Amniotic stem cell (primary cell): ENCODE measurements at regions not wholly inside any gene's neighbourhood (a gene's known extent, or its start where the extent isn't known, plus 50 kb on each side); places are given as distances from the start of the nearest gene placed in this dataset.

Source experiments
- DNase-seq: peaks from one replicate; lab custom pipeline; 2025; lab: John Stamatoyannopoulos, UW

DNA sequence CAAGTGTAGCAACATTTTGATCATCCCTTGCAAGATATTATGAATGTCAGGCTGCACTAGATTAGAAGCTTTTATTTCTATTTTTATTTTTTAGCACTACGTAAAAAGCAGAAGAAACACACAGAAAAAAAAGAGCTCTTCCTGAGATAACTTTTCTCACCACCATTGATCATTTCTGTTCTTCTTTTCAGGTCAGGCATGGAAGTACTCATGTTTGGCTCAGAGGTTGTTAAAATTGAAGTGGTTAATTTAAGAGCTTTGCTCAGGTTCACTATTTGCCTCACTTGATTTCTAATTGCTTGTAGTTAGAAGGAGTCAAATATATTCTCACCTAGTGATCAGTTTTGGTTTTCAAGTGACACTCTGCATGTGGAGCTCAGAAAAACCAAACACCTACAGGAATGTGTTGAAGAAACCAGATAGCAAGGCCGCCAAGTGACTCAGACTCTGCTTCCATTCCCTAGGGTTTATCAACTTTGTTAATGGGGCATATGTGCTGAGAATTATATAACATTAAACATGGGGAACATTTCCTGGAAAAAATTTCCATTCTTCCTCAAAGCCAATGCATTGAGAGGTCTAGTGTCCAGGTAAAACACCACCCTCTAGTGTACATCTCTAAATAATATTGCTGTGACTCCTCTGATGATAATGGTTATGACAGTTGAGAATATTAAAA, 679.8 kb downstream of the CETN3 start:
- no peak for DNase-seq

DNA sequence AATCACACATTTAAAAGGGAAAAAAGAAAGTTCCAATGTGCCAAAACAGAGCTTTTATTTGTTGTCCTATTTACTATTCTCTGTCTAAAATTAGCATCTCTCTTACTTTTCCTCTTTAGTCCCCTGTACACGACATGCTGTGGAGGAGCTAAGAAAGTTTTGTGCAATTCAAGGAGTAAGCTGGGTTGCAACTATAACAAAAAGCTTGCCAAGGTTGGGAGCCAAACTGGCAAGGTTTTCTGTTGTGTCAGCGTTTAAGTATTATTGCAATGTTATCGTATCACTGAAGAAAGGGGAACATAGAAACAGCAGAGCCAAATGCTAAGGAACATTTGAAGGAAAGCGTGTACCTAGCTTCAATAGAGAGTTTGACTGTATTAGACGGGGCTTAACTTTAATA, 680.8 kb downstream of the CETN3 start:
- no peak for DNase-seq

DNA sequence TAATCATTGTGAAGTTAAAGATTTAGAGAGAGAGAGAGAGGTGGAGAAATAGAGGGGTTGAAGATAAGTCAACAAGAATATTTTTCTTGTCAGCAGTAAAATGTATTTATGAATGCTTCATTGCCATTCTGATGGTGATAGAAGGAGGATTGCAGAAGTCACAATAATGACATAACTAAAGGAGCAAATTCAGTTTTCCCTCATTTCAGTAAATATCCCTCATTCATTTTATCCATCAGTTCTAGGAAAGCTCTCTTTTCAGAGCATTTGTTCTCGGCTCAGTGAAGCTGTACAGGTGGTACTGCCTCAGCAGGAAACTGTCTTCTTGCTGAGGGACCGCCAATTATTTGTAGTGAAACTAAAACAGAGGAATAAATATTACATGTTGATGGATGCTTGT, 681.4 kb downstream of the CETN3 start:
- no peak for DNase-seq

DNA sequence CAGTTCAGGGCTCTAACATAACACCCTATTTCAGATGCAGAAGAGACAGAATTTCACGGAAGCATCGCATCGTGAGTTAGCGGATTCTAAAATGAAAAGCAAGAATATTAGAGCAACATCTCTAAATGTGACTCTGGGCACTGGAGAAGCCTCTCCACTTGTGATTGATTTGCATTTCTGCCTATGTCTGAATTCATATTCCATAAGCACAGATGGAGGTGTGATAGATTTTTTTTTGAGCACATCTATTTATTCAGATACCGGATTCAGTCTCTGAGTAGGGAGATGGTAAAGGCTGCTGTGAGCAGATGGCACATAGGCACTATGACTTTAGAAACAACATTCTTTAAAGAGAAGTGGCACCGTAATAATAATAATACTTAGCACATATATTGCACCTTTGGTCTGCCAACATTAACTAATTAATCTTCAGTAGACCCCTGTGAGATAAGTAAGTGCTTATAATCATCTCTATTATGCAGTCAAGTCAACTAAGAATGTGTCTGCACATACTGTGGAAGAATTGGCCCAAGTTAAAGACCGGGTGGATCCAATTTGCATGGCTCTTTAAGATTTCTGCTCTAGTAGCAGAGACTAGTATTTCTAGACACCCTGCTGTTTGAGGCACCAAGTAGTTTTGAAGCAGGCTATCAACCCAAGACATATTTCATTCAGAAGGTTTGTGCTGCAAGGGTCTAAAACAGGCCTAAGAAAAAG, 685.0 kb downstream of the CETN3 start:
- DNase-seq: no peak

DNA sequence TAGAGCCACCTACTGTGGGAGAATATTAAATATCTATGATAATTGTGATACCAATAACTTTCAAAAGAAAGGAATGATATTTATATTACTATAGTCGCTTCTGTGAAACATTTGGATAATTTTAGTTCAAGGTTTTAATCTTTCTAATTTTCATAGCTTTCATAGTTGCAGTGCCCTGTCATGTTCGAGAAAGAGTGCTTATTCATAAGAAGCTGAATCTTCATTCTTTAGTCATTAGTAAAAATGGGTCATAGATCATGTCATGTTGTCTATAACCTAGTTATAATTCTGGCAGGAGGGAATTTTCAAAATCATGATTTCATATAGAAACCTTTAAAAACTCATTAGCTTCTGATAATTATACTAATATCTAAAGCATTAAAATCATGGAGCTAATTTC, 685.6 kb downstream of the CETN3 start:
- no peak for DNase-seq

DNA sequence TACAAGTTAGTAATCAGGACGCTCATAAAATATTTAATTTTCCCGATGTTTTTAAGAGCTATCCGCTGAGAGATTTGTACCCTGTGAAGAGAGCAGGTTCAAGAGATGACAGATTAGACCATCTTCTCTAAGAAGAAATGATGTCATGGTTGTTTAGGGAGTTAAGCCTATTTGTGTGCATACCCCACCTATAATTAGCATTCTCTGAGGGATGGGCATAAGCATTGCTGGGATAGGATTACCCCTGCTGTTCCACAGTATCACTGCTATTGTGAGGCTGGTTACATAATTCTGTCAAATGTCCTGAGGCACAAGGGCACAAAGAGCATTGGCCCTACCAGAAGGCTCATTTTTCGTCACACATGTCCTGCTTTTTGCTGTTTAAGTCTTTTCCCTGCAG, 687.0 kb downstream of the CETN3 start:
- no peak for DNase-seq

DNA sequence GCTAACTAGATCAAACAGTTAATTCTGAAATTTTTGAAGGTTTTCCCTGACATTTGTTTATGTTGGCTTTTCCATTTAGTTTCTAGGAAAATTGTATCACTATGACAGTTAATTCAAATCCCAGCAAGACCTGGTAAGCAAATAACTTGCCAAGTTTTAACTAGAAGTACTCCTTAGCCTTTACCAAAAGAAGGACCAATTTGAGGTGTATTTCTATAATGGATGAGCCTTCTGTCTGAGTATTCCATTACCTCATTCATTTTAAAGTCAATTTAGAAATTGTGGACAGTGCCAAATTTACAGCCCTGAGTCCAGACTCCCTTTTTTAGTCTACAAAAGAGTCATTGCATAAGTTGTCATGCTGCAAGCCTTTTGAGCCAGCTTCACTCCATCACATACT, 687.6 kb downstream of the CETN3 start:
- no peak for DNase-seq

DNA sequence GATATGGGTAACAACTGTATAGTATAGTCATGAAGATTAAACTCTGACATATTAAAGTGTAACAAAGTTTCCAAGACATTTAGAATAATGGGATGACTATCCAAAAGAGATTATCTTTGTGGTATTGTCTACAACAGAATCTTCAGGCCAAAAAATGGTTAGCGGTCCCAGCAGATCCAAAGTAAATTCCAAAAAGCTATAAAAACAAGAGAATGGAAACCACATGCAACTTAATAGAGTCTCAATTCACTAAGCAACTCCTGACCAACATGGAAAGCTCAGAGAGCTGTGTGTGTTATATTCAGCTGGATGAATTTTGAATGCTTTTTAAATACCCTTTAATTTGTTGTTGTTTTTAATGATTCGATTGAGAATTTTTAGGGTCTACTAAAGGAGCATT, 688.2 kb downstream of the CETN3 start:
- no peak for DNase-seq

DNA sequence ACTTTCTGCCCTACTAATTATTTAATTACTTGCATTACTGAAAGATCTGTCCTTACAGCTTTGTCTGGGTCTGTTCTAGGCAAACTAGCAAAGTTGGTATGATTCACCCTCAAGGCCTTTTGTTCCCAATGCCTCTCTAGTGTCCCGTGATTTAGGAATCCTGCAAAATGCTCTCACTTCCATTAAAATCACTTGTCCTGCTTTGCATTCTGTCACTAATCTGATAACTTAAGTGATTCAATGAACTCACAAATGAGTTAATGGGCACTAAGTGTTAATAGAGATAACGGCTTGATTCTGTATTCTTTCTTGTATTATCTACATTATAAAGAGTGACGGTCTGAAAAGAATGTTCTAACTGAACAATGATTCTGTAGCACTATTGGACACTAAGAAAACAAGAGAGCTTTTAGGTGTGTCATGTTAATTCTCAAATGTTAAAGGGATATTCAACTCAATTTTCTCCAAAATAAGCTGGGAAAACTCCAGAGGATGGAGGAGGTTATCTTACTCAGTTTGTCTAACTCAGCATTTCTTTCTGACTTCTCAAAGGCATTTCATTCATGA, 697.3 kb downstream of the CETN3 start:
- no peak for DNase-seq

DNA sequence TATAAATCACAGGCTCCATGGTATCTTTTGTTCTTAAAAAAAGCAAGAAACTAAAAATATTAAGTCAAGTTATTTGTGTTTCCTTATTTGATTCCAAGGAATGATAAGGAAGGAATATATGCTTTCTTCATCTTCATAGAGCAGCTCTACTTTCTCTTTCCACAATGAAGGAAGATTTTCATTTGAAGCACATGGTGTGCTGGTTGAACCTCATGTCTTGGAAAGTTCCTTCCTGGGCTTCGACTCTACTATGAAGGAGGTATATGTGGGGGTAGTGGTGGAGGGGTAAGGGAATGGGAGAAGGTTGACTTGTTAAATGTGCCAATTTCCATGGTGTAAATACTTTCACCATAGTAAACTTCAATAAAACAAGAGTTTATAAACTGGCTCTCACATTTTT, 698.0 kb downstream of the CETN3 start:
- DNase-seq: no peak

DNA sequence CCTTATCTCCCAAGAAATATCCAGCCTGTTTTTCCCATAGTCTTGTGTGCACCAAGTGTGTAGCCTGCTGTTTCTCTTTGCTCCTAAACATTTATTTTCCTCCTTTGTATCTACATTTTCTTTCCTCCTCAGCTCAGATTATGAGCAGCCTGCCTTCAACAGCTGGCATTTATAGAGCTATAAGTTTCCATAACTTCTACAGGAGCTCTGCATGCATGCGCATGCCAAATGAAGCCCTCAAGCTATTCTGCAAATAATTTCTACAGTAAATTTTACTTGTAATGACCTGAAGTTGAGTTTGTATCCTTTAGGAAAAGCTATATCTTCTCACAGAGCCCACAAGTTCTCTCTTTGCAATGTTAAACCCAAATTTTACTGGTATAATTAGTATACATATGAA, 699.5 kb downstream of the CETN3 start:
- no peak for DNase-seq

DNA sequence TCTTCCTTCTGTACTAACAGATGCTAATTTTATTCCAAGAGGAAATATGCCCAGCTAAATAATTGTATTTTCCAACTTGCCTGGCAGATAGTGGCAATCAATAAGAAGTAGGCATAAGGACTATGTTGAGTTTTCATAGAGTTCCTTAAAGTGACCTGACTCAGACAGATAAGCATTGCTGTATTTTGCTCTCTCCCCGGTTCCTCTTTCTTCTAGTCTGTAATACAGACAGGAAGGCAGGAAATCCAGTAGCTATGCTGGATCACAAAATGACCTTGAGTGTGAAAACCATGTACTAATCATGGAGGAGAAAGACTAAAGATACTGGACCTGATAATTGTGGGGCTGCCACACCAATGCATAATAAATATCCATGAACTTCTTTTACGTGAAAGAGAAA, 701.7 kb downstream of the CETN3 start:
- DNase-seq: no peak

DNA sequence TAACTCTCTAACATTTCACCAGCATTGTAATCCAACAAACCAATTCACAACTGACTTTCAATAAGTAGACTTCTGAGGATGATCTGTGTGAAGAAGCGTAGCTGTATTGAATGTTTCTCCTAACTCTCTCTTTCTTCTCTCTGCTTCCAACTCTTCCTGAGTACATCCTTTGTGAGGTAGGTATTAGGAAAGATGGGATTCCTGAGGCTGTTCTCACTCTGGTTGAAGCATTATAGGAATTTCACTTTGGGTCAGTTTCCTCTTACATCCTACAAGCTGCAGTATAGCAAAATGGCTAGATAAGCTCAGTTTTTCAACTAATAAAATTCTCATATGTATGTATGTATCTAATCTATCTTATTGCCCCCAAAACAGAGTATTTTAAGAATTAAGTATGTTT, 702.8 kb downstream of the CETN3 start:
- no peak for DNase-seq

DNA sequence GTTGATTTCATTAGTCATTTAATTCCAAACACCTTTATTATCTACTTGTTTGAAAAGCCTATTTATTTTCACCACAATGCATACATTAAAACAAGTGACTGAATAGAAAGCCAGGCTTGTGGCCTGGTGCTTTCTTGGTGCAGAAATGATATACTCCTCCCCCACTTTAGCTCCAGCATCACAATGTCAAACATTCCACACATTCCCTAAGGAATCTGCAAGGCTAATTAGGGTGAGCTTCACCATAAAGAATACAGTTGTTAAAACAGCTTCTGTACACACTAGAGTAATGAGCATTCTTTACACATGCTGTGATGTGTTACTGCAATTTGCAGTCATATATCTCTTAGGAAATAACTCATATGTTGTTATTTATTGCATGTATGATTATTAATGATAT, 705.7 kb downstream of the CETN3 start:
- DNase-seq: no peak

DNA sequence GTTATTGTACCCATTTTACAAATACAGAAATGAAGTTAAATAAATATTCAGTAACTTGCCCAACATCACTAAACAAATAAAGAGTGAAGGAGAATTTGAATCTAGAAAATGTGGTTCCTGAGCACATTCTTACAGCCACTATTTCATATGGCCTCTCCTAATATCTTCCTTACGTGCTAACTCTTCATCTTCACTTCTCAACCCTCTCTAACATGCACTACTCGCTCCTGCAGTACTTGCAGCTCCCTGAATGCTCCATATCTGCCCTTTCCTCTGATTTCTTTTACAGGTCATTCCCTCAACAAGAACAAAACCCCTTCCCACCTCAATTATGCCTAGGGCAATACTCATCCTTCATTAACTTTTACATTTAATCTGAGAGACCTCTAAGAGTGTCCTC, 711.5 kb downstream of the CETN3 start:
- DNase-seq: no peak

DNA sequence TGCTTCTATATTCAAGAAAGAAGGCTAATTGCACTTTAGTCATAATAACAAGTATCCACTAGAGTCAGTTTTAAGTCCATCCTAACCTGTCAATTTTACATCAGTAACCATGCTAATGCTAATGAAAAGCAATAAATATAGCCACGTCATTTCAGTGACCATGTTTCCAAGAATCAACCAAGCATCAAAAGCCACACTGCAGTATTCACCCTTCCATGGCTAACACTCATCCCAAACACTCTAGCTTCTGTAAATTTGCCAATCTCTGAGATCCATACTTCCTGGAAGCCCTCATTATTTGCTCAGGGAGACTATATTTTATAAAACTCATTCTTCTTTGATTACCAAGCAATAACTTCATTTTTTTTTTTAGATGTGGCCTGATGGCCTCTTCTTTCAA, 712.0 kb downstream of the CETN3 start:
- DNase-seq: no peak

DNA sequence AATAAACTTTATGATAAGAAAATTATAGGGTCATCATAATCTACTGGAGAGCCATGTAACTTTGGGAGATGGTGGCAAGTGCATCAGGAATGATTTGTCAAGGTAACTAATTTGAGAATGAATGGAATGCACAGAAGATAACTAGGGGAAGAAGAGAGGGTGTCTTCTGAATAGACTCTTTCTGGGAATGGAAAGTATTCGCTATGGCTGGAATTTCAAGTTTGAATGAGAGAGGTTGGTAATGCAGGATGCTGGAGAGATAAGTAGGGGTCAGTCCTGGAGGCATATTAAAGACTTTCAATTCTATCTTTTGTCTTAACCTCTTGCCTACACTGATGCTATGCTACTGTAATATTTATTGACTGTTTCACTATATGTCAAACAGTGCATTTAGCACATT, 714.2 kb downstream of the CETN3 start:
- no peak for DNase-seq

DNA sequence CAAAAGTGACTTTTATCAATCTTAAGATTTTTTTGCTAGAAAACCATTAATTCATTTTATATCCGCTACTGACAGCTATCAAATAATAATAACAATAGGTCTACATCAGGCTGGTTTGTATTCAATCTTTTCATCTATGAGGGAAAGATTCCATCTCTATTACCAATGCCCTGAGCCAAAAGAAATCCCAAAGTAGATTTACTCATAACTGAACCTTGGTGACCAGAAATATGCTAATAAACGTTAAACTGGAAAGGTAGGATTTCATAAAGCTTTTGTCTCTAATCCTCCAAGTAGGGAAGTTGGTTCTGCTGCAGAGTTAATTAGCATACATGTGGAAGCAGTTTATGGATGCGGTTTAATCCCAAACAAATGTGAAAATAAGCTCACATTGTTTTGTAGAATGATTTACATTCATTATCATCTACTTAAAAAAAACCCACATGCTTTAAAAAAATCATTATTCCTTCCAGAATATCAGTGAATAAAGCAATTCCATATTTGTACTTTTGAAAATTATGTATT, 715.5 kb downstream of the CETN3 start:
- no peak for DNase-seq

DNA sequence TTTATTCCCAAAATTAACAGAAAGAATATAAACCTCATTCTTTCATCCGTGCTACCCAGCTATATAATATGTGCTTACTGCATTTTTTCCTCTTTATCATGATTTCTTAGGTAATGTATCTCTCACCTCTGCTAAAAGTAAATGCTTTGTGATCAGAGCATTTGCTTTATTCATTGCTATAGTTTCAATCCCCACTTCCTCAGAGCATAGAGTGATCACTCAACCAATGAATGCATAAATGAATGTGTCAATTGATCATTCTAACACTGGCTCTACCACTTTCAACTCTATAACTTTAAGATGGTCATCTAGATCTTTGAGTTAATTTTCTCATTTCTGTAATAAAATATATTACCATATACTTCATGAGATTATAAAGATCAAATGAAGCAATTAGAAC, 719.2 kb downstream of the CETN3 start:
- no peak for DNase-seq

DNA sequence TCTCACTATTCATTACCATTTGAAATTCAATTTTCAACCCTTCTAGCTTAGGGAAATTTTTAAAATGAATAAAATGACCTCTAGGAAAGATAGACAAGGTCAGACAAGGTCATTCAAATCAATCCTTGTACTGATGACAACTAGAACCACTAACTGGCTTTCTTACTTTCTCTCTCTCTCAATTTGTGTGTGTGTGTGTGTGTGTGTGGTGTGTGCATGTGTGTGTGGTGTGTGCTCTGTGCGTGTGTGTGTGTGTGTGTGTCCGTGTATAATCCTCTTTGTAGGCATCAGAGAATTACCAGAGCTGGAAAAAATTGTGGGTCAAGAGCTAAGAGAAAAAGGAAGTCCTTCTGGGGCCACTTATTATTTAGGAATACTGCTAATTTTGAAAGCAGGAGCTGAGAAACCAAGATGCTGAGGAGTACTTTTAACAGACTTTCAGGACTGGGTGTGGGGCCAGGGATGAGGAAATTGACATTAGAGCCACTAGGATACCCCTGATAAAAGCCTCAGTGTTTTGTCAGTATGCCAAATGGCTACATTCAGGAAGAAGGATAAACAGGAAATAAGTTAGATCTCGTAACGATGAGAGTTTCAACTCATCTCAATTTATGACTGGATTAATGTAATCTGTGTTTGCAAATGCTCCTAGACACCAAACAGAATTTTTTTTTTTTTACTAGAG, 723.3 kb downstream of the CETN3 start:
- no peak for DNase-seq

DNA sequence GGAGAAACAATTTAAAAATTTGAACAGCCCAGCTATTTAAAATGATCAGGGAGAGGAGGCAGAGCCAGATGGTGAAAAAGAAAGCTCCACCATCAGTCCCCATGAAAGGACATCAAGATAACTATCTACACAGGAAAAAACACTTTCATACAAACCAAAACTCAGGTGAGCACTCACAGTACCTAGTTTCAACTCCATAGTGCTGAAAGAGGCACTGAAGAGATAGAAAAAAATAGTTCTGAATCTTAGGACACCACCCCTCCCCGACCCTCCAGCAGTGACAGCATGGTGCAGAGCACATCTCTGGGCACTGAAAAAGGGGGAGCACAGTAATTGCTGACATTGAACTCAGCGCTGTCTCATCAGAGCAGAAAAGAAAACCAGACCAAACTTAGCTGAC, 732.9 kb downstream of the CETN3 start:
- DNase-seq: no peak

DNA sequence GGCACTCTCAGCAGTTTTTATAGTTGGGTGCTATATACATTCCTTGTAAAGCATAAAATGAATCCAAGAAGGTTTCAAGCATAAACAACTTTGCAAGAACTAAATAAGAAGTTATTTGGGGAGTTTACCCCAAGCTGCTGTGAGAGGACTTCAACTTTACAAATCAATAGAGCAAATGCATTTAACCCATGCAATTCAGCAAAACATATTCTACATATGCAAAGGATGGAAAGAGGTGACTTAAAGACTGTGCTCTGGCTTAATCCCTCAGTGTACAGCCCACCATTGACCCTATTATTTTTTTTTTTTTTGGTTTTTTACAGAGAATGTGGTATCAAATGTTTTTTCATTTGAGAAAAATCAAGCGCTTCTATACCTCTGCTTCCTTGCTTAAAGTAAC, 736.5 kb downstream of the CETN3 start:
- DNase-seq: no peak

DNA sequence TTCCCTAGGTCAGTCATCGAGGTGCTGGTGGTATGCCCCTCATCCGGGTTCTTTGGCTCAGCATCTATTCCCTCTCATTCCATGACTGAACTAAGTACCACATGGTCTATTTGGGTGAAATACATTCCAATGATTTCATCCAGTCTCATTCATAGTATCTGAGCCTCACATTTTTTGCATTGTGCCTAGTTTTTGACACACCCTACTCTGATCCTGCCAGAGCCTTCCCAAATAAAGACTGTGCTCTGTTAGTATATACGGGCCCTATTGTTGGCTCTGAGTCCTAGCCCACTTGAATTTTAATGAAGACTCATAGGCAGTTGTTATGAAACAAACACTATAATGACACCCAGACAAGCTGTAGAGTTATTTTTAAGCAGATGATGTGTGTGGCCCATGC, 740.7 kb downstream of the CETN3 start:
- DNase-seq: no peak
